ENCODE measurements at regions not wholly inside any gene's neighbourhood (a gene's known extent, or its start where the extent isn't known, plus 50 kb on each side); places are given as distances from the start of the nearest gene placed in this dataset.

GRCh38 chr5:167509076-167509475, 782.4 kb upstream of the WWC1 start:
- CTCF ChIA-PET: no interaction called here
- no peak for FAIRE-seq
- H3K36me3 ChIP-seq (ENCODE audit: control insufficient read depth in 2 of 2, extremely low read depth in 1 of 2, insufficient read depth in 2 of 2, low read length in 2 of 2): no peaks in the 10 kb centered on the region
- no peaks in the 10 kb centered on the region for H3K4me1 ChIP-seq (ENCODE audit: control insufficient read depth, extremely low read depth, insufficient read depth, low read length)
- no peaks in the 10 kb centered on the region for H3K79me2 ChIP-seq (ENCODE audit: control insufficient read depth, insufficient read depth, low read length)
- H3K27ac ChIP-seq (ENCODE audit: insufficient read depth, low read depth, low read length): no peak overlapping the region
- no peak overlapping the region for H3K4me3 ChIP-seq (replicated peaks in 1 of 3; ENCODE audit: insufficient read depth in 1 of 3, low read depth in 1 of 3, low read length in 3 of 3)
- POLR2A ChIA-PET: no interaction called here
- dilution Hi-C loops (cut with MboI; ENCODE audit: extremely low pct_ligation_motif_present, low sequenced_read_pairs) (no loop called here), intact Hi-C loops (cut with micrococcal nuclease) (no loop called here)
- no peak overlapping the region for H2AFZ ChIP-seq (ENCODE audit: low read depth, low read length)
- TF ChIP-seq POLR2A (IDR thresholded peaks at IDR 0.05; ENCODE audit: low read depth, low read length): no peak
- TF ChIP-seq MAX (IDR thresholded peaks at IDR 0.05; ENCODE audit: insufficient read depth, insufficient read length): no peak
- TF ChIP-seq CTCF (IDR thresholded peaks at IDR 0.05; ENCODE audit: extremely low read depth in 1 of 2, insufficient read depth in 1 of 2, low read depth in 1 of 2, low read length in 2 of 2): no peak
- TF ChIP-seq EZH2 (IDR thresholded peaks at IDR 0.05; ENCODE audit: borderline replicate concordance, low read depth, low read length, severe bottlenecking): no peak
- TF ChIP-seq FOS (IDR thresholded peaks at IDR 0.05; ENCODE audit: borderline replicate concordance, insufficient read depth, low read length): no peak
- no peak for TF ChIP-seq MYC (IDR thresholded peaks at IDR 0.05; ENCODE audit: low read depth, low read length)
- TF ChIP-seq JUN (IDR thresholded peaks at IDR 0.05; ENCODE audit: borderline replicate concordance, insufficient read depth, insufficient read length, low read depth): no peak
- no peak for TF ChIP-seq POLR2AphosphoS5 (IDR thresholded peaks at IDR 0.05; ENCODE audit: insufficient read depth, low read depth, low read length)
- no peak for TF ChIP-seq GATA2 (IDR thresholded peaks at IDR 0.05; ENCODE audit: insufficient read depth, insufficient read length, low read depth, low read length)
- H3K27me3 ChIP-seq (ENCODE audit: control insufficient read depth in 2 of 2, insufficient read depth in 2 of 2, low read length in 2 of 2): no peaks in the 10 kb centered on the region
- H3K9me3 ChIP-seq (replicated peaks; ENCODE audit: control insufficient read depth, insufficient read depth, low read length): no peaks in the 10 kb centered on the region
- H3K9me1 ChIP-seq (replicated peaks; ENCODE audit: control insufficient read depth, extremely low read depth, insufficient read depth, low read length): no peaks in the 10 kb centered on the region
- BruUV-seq (replicated peaks): no TSS peak
- H3K9ac ChIP-seq (replicated peaks; ENCODE audit: extremely low read depth, insufficient read depth, low read length): no peak overlapping the region
- no peak overlapping the region for H3K4me2 ChIP-seq (ENCODE audit: insufficient read depth, low read length)
- H4K20me1 ChIP-seq (replicated peaks; ENCODE audit: control insufficient read depth, extremely low read depth, insufficient read depth, low read length): no peaks in the 10 kb centered on the region
- DNase-seq (ENCODE audit: low read depth, low spot score): no peak

All from endothelial cell of umbilical vein (primary cell).